ENCODE measurements at regions not wholly inside any gene's neighbourhood (a gene's known extent, or its start where the extent isn't known, plus 50 kb on each side); places are given as distances from the start of the nearest gene placed in this dataset.
A peak's percentile ranks its signal among the peaks of the same experiment; 100 is the strongest.

DNA sequence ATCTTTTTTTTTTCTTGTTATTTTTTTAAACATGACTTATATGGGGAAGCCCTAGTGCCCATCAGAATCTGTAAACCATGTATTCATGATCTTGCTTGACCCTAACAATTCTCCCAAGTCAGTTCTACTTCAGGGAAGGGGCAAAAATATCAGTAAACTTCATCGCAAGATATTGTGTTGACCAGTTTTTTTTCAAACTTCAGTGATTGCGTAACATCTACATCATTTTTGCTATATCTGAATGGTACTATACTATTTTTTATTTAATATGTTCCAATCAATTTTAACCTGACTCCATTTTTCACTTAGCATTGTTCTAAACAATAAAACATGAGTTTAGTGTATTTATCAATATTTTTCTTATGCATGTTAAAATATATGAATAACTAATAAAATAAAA, 221.2 kb downstream of the NKX6-1 start:
- WGBS, 2 experiments (ENCODE audit: extremely low coverage in 2 of 2, insufficient read length in 1 of 2), result no CpG with 5 or more reads among the region's 2 CpGs
- TF ChIP-seq CEBPB (IDR thresholded peaks at IDR 0.05; ENCODE audit: low read depth, low read length) (peak; percentile 78), MXI1 (IDR thresholded peaks at IDR 0.05; ENCODE audit: borderline replicate concordance, low read depth, low read length) (no peak), MAZ (IDR thresholded peaks at IDR 0.05; ENCODE audit: borderline replicate concordance, low read depth, low read length) (no peak)
- no peaks in the 10 kb centered on the region for H3K36me3 ChIP-seq (ENCODE audit: control insufficient read depth, insufficient read depth, low read length)

More for the DNA sequence above, 221.2 kb downstream of the NKX6-1 start:
- H4K91ac ChIP-seq (ENCODE audit: insufficient read depth, low read depth, low read length), result no peak overlapping the region
- no peak overlapping the region for H3K9ac ChIP-seq (ENCODE audit: low read depth, low read length)
- H4K5ac ChIP-seq (ENCODE audit: low read depth, low read length), result no peak overlapping the region
- H3K4me3 ChIP-seq (ENCODE audit: insufficient read depth, low read depth, low read length), result no peak overlapping the region
- CTCF ChIA-PET, result interaction anchor here (0.6 kb wide), 1 partner anchor 43 kb away, joined by 3 read pairs; no protein-coding TSS in a partner anchor
- dilution Hi-C loops (cut with HindIII; ENCODE audit: low sequenced_read_pairs, unreplicated experiment) (no loop called here), intact Hi-C loops (cut with micrococcal nuclease) (no loop called here), in situ Hi-C loops (cut with MboI; ENCODE audit: low sequenced_read_pairs) (no loop called here)
- H2BK20ac ChIP-seq (ENCODE audit: low read depth, low read length), result no peak overlapping the region
- no peaks in the 10 kb centered on the region for H3K9me1 ChIP-seq (ENCODE audit: insufficient read depth, low read length)
- no peak overlapping the region for H2AK5ac ChIP-seq (ENCODE audit: low read depth, low read length)
- H3K14ac ChIP-seq (replicated peaks; ENCODE audit: low read depth, low read length), result no peak overlapping the region
- POLR2A ChIA-PET (ENCODE audit: unreplicated experiment), result no interaction called here
- H3K4me1 ChIP-seq (ENCODE audit: control insufficient read depth, insufficient read depth, low read length), result no peaks in the 10 kb centered on the region
- H2BK15ac ChIP-seq (ENCODE audit: low read depth, low read length), result no peak overlapping the region
- DNase-seq (no peak), ATAC-seq (ENCODE audit: low read depth) (no peak)
- no peak overlapping the region for H4K8ac ChIP-seq (ENCODE audit: low read depth in 2 of 2, low read length in 2 of 2)
- H3K4ac ChIP-seq (ENCODE audit: low read depth, low read length), result no peak overlapping the region
- no peak overlapping the region for H3K56ac ChIP-seq (ENCODE audit: extremely low read depth, insufficient read depth, low read length)
- H2AFZ ChIP-seq (replicated peaks; ENCODE audit: low read length, poor library complexity), result no peak overlapping the region
- H2BK120ac ChIP-seq (ENCODE audit: low read depth, low read length), result no peak overlapping the region
- no peaks in the 10 kb centered on the region for H4K20me1 ChIP-seq (ENCODE audit: insufficient read depth, low read length)
- no peak overlapping the region for H2BK5ac ChIP-seq (ENCODE audit: low read depth, low read length, poor library complexity, severe bottlenecking)
- H3K18ac ChIP-seq (ENCODE audit: low read depth, low read length), result no peak overlapping the region
- H3K9me3 ChIP-seq (ENCODE audit: control insufficient read depth, insufficient read depth, low read length), result no peaks in the 10 kb centered on the region
- no peak overlapping the region for H3K23ac ChIP-seq (ENCODE audit: low read depth, low read length)
- H3K4me2 ChIP-seq (ENCODE audit: low read depth, low read length), result no peak overlapping the region
- no peaks in the 10 kb centered on the region for H3K79me1 ChIP-seq (ENCODE audit: low read depth in 1 of 2, low read length in 2 of 2)
- no peak overlapping the region for H2AK9ac ChIP-seq (replicated peaks; ENCODE audit: low read depth, low read length, poor library complexity)
- BruUV-seq (replicated peaks), result no TSS peak
- H3K27ac ChIP-seq (ENCODE audit: insufficient read depth, low read length), result no peak overlapping the region
- H3K27me3 ChIP-seq (ENCODE audit: control insufficient read depth, insufficient read depth, low read length), result no peaks in the 10 kb centered on the region

All from IMR-90 (cell line).